Activated CD4-positive, alpha-beta T cell treated with anti-CD3 and anti-CD28 coated beads, Interleukin-2, amount 50 U/mL, for 16 hours (primary cell): ENCODE measurements at regions not wholly inside any gene's neighbourhood (a gene's known extent, or its start where the extent isn't known, plus 50 kb on each side); places are given as distances from the start of the nearest gene placed in this dataset.

Experiments
- DNase-seq: peaks from one replicate; pipeline ENCODE4 v3.0.0-alpha.2; 2020

GRCh38 chr16:8519179-8519578 lies 71.1 kb downstream of the TMEM114 start:
- no peak for DNase-seq

- no peak for DNase-seq
Measured at GRCh38 chr16:8517280-8517679, 73.0 kb downstream of the TMEM114 start.

- DNase-seq = no peak
Measured at GRCh38 chr16:8516471-8516870, 73.8 kb downstream of the TMEM114 start.

- no peak for DNase-seq
Measured at GRCh38 chr16:8512941-8513624, 77.2 kb downstream of the TMEM114 start.

- DNase-seq = no peak
Measured at GRCh38 chr16:8511464-8511863, 78.8 kb downstream of the TMEM114 start.

- no peak for DNase-seq
Measured at GRCh38 chr16:8510160-8510559, 80.2 kb downstream of the TMEM114 start.

- DNase-seq = no peak
Measured at GRCh38 chr16:8505327-8505991, 84.9 kb downstream of the TMEM114 start.

- DNase-seq = no peak
Measured at GRCh38 chr16:8502446-8502845, 87.9 kb downstream of the TMEM114 start.

GRCh38 chr16:8500351-8500750 lies 90.0 kb downstream of the TMEM114 start:
- DNase-seq = no peak

DNA sequence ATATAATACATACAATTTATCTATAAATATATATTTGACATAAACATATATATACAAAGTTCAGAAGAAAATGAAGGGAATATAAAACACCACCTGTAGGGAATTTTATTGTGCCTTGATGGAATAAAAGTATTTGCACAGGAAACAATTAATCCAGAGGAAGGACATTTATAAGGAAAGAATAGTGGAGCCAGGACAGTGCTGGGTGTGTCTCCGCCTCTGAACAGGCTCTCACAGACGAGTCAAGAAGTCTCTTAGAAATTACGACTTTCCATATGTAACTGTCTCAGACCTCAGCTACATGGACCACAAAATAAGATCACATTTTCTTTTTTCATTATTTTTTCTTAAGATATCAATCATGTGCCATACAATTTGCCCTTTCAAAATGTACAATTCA lies 93.9 kb downstream of the TMEM114 start:
- DNase-seq = no peak

DNA sequence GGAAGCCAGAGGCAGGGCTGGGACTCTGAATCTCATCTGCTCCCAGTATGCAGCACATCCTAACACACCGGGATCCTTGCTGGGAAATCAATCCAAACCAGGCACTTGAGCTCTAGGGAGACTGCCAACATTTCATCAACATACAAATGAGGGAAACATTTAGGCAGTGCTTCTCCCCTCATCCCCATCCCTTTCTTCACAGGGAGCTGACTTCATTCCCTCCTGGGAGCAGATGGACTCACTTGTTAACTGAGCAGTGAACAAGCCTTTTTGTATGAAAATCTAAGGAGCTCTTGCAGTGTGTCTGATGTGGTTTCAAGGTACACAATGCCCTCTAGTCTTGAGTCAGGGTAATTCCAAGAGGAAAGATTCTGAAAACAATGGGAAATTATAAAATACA lies 96.3 kb downstream of the TMEM114 start:
- no peak for DNase-seq

DNA sequence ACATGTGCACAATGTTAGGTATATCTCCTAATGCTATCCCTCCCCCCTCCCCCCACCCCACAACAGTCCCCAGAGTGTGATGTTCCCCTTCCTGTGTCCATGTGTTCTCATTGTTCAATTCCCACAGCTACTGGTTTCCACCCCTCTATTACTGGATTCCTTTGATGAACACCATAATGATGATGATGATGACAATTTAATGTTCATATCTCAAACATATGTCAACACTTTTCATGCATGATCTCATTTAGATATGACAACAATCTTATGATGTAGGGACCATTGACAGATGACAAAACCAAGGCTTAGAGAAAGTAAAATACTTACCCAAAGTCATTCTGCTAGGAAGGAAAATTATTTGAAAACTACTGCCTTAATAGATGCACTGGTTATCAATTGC lies 97.6 kb downstream of the TMEM114 start:
- no peak for DNase-seq

DNA sequence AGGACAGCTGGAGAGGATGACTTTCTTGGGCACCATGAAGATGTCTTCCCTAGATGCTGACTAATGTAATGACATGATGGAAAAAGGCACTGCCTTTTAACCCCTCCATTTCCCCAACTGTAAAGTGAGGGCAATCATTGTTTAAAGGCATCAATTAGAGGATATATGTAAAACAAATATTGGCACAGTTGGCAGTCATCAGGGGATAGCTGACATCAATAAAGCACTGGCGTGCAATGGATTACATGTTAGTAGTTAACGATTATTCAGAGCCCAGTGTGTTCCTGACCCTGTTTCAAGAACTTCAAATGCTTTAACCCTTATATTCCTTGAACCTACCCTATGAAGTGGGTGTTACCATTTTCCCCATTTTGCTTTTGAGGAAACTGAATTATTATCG lies 100.7 kb downstream of the TMEM114 start:
- DNase-seq = no peak

GRCh38 chr16:8486985-8487384 lies 103.3 kb downstream of the TMEM114 start:
- no peak for DNase-seq

GRCh38 chr16:8483396-8483795 lies 106.9 kb downstream of the TMEM114 start:
- DNase-seq = no peak

DNA sequence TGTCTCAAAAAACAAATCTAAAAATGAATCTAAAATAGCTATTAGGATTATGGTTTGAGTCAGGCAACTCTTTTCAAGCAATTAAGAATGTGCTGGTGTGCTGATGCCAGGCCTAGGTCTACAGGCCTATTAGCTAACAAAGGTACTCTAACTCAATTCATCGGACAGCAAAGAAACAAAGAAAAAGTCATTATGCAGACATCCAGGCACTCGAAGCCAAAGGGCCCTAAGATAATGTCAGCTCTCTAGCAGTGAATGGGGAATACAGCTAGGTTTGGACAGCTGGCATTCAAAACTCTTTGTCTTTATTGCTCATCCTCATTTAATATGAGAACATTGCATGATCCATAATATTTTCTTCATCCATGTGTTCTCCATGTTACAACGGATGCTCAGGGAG lies 108.5 kb downstream of the TMEM114 start:
- DNase-seq = no peak

- no peak for DNase-seq
Measured at GRCh38 chr16:8476824-8477223, 113.5 kb downstream of the TMEM114 start.

DNA sequence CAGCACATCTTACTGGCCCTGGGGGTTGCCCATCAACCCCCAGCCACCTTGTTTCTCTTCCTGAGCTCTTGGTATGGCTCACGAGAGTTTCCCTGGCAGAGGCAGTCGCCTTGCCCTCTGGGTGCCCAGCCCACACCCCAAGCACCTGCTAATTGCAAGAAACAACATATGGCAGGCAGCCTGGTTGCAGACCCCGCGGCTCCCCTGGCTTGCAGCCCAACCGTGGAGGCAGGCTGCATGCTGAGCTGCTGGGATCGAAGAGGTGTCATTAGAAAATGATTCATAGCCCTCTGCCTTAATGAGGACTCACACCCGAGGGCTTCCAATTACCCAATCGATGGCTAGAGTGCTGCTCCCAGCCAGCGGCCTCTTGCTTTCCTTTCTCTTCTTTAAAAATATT lies 115.7 kb downstream of the TMEM114 start:
- DNase-seq = no peak

DNA sequence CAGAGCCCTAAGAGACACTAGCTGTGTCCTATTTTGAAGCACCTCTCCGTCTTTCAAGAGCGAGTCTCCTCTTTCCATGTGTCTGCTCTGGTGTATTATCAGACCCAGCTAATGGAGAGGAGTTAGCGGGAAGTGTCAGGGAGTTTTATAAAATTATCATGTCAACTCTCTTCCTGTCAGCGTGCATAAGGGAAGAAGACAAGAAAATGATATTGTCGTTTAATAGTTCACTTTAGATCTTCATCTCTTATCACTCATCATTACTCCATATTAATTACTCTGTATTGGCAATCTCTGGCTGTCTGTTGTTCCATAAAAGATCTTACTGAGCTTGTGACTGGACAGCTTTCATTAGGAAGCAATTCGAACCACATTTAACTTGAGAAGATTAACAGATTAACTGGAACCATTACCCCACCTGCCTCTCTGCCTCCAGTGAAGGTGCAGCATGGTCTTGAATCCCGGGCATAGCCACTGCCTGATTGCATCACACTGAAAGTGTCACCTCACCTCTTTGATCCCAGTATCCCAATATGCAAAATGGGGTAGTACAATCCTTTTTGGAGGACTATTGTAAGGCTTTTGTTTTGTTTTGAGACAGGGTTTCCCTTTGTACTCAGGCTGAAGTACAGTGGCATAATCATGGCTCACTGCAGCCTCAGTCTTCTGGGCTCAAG lies 121.1 kb downstream of the TMEM114 start:
- DNase-seq = no peak

GRCh38 chr16:8464979-8465378 lies 125.3 kb downstream of the TMEM114 start:
- DNase-seq = no peak

DNA sequence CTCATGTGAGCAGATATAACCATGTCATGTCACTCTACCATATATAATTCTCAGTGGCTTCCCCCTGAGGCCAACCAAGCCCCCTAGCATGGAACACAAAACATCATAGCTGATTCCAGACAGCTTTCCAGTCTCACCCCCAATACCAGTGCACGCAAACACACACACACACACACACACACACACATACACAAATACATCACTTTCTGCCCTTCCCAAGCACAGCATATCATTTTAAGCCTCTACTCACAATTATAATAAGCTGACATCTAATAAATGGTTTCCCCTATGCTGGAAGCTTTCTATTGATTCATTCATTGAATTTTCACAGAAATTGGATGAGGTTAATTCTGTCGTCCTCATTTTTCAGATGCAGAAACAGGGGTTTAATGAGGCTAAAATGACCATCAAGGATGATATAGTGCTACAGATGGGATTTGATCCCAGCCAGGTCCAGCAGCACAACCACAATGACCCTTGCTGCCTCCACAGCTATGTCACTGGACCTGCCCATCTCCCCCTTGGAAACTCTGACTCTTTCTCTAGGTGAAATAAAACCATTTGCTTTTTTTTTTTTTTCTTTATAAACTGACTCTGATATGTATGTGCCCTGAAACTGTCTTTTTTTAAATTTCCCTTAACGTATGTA lies 131.1 kb downstream of the TMEM114 start:
- DNase-seq = no peak

- no peak for DNase-seq
Measured at GRCh38 chr16:8458481-8459046, 131.7 kb downstream of the TMEM114 start.

GRCh38 chr16:8453359-8453758 lies 137.0 kb downstream of the TMEM114 start:
- no peak for DNase-seq
